Neural cell (in vitro differentiated cells): ENCODE measurements at regions not wholly inside any gene's neighbourhood (a gene's known extent, or its start where the extent isn't known, plus 50 kb on each side); places are given as distances from the start of the nearest gene placed in this dataset.

Experiments used
- H2AFZ ChIP-seq: fragments of 200-600, 300-800 bp; sonication (generic), shearing (Covaris generic); 2 replicates; pipeline ENCODE4 v1.6.0; 2014; ENCODE audit warnings: low read depth, mild to moderate bottlenecking, antibody characterized with exemption, low read length, moderate library complexity
- H3F3A ChIP-seq: fragments of 200-600 bp; shearing (Covaris generic); 2 replicates; pipeline ENCODE4 v1.6.1; 2016; ENCODE audit warnings: mild to moderate bottlenecking, moderate library complexity, mixed read lengths, antibody characterized with exemption, low read length; ENCODE audit not compliant: insufficient read depth, poor library complexity, severe bottlenecking
- H3K27ac ChIP-seq: fragments of 200-600, 300-800 bp; sonication (generic), shearing (Covaris generic); 2 replicates; pipeline ENCODE4 v1.5.1; 2014; ENCODE audit warnings: mild to moderate bottlenecking, low read length, moderate library complexity
- H3K27me3 ChIP-seq: fragments of 300-800, 200-600 bp; sonication (generic), shearing (Covaris generic); 2 replicates; pipeline ENCODE4 v1.6.0; 2014; ENCODE audit warnings: mild to moderate bottlenecking, low read depth, low read length, moderate library complexity; ENCODE audit not compliant: insufficient read depth
- H3K36me3 ChIP-seq: fragments of 300-800, 200-600 bp; sonication (generic), shearing (Covaris generic); 2 replicates; pipeline ENCODE4 v1.5.1; 2014; ENCODE audit warnings: mild to moderate bottlenecking, antibody characterized with exemption, low read length, moderate library complexity; ENCODE audit not compliant: insufficient read depth
- H3K4me2 ChIP-seq: fragments of 300-800, 200-600 bp; sonication (generic), shearing (Covaris generic); 2 replicates; pipeline ENCODE4 v1.6.0; 2014; ENCODE audit warnings: mild to moderate bottlenecking, low read length
- H3K4me3 ChIP-seq: fragments of 300-800, 200-600 bp; sonication (generic), shearing (Covaris generic); 2 replicates; pipeline ENCODE4 v1.5.1; 2014; ENCODE audit warnings: mild to moderate bottlenecking, low read length, moderate library complexity
- H3K79me2 ChIP-seq: fragments of 200-600 bp; shearing (Covaris generic); replicated peaks from 2 replicates; pipeline ENCODE4 v1.6.0; 2014; ENCODE audit warnings: mild to moderate bottlenecking, low read length, moderate library complexity; ENCODE audit not compliant: insufficient read depth
- H3K9ac ChIP-seq: fragments of 300-800, 200-600 bp; sonication (generic), shearing (Covaris generic); 2 replicates; pipeline ENCODE4 v1.6.1; 2016; ENCODE audit warnings: mild to moderate bottlenecking, low read length, mixed read lengths
- H3K9me2 ChIP-seq: fragments of 200-600 bp; shearing (Covaris generic); 2 replicates; pipeline ENCODE4 v1.6.1; 2016; ENCODE audit warnings: mild to moderate bottlenecking, low read length, mixed read lengths; ENCODE audit not compliant: insufficient read depth
- H3K9me3 ChIP-seq: fragments of 200-600, 300-800 bp; sonication (generic), shearing (Covaris generic); 2 replicates; pipeline ENCODE4 v1.6.1; 2016; ENCODE audit warnings: mild to moderate bottlenecking, mixed run types, low read length, moderate library complexity, mixed read lengths
- H4K20me1 ChIP-seq: fragments of 200-600 bp; shearing (Covaris generic); 2 replicates; pipeline ENCODE4 v1.6.1; 2016; ENCODE audit warnings: mild to moderate bottlenecking, mixed run types; ENCODE audit not compliant: insufficient read depth
- EP300 ChIP-seq: fragments of 450-650 bp; conservative IDR thresholded peaks from 2 replicates; pipeline ENCODE4 v1.6.1; 2014; ENCODE audit warnings: antibody characterized with exemption, mild to moderate bottlenecking, moderate library complexity; ENCODE audit not compliant: poor library complexity, severe bottlenecking
- EZH2 ChIP-seq: fragments of 200-600, 300-800 bp; shearing (Covaris generic), sonication (generic); IDR thresholded peaks from 2 replicates; pipeline ENCODE4 v1.6.1; 2014; ENCODE audit warnings: antibody characterized with exemption, low read length, borderline replicate concordance, mild to moderate bottlenecking; ENCODE audit not compliant: insufficient read depth, poor library complexity, severe bottlenecking
- MXI1 ChIP-seq: fragments of 450-650 bp; conservative IDR thresholded peaks from 2 replicates; pipeline ENCODE4 v1.6.1; 2014; ENCODE audit warnings: antibody characterized with exemption, mild to moderate bottlenecking; ENCODE audit not compliant: poor library complexity, severe bottlenecking
- POLR2AphosphoS5 ChIP-seq: IDR thresholded peaks from 2 replicates; pipeline ENCODE4 v1.6.1; 2012
- RAD21 ChIP-seq: fragments of 450-650 bp; conservative IDR thresholded peaks from 2 replicates; pipeline ENCODE4 v1.6.1; 2014; ENCODE audit warnings: antibody characterized with exemption, mild to moderate bottlenecking, moderate library complexity
- SMC3 ChIP-seq: fragments of 450-650 bp; conservative IDR thresholded peaks from 2 replicates; pipeline ENCODE4 v1.6.1; 2014; ENCODE audit warnings: antibody characterized with exemption, mild to moderate bottlenecking, moderate library complexity; ENCODE audit not compliant: poor library complexity
- TAF1 ChIP-seq: IDR thresholded peaks from 2 replicates; pipeline ENCODE4 v1.6.1; 2012; ENCODE audit warnings: low read depth
- TF ChIP-seq, protein P1 (sequence below): IDR thresholded peaks from 2 replicates; pipeline ENCODE4 v1.6.1; 2012; ENCODE audit warnings: borderline replicate concordance
- TF ChIP-seq, protein P2 (sequence below): fragments of 450-650 bp; IDR thresholded peaks from 2 replicates; pipeline ENCODE4 v1.5.1; 2014; ENCODE audit warnings: antibody characterized with exemption, mild to moderate bottlenecking, moderate library complexity; ENCODE audit not compliant: poor library complexity, severe bottlenecking

DNA sequence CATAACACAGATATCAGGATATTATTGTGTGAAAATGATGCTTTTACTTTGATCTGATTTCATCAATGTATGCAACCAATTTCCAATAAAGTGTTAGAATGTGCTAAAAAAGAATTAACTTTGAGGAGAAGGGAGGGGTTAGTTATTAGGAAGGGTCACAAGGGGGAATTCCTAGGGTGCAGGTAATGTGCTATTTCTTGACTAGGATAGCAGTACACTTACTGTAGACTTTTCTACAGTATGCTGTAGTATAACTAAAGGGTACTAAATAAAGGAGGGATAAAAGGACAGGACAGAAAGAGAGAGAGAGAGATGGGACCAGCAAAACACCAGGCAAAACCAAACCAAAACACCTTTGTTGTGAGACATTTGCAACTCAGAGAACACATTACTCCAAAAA is 121.4 kb upstream of the RAP1B start (continued):
- TF ChIP-seq EZH2 (no peak), TAF1 (no peak)

DNA sequence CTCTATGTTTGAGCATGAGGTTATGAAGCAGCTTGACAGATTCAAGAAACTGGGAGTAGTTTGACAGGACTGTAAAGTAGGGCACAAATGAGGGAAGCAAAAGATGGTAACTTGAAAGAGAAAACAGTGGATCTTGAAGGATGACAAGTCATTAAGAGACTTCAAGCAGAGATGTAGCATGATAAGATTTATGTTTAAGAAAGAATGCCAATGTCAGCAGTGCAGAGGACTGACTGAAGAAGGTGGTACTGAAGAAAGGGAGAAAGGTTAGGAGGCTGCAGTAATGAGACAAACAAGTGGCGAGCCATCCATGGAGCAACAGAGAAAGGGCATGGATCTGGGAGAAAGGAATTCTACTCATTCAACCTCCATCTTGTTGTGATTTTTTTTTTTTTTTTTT is 120.2 kb upstream of the RAP1B start:
- Histone ChIP-seq H3F3A (no peaks in the 10 kb centered on the region), H2AFZ (no peak overlapping the region), H3K27me3 (no peaks in the 10 kb centered on the region), H3K79me2 (no peaks in the 10 kb centered on the region), H4K20me1 (no peaks in the 10 kb centered on the region), H3K4me3 (no peak overlapping the region), H3K4me2 (no peak overlapping the region), H3K9me3 (no peaks in the 10 kb centered on the region), H3K9ac (no peak overlapping the region), H3K27ac (no peak overlapping the region), H3K9me2 (no peaks in the 10 kb centered on the region), H3K36me3 (no peaks in the 10 kb centered on the region)
- TF ChIP-seq, protein P1, sequence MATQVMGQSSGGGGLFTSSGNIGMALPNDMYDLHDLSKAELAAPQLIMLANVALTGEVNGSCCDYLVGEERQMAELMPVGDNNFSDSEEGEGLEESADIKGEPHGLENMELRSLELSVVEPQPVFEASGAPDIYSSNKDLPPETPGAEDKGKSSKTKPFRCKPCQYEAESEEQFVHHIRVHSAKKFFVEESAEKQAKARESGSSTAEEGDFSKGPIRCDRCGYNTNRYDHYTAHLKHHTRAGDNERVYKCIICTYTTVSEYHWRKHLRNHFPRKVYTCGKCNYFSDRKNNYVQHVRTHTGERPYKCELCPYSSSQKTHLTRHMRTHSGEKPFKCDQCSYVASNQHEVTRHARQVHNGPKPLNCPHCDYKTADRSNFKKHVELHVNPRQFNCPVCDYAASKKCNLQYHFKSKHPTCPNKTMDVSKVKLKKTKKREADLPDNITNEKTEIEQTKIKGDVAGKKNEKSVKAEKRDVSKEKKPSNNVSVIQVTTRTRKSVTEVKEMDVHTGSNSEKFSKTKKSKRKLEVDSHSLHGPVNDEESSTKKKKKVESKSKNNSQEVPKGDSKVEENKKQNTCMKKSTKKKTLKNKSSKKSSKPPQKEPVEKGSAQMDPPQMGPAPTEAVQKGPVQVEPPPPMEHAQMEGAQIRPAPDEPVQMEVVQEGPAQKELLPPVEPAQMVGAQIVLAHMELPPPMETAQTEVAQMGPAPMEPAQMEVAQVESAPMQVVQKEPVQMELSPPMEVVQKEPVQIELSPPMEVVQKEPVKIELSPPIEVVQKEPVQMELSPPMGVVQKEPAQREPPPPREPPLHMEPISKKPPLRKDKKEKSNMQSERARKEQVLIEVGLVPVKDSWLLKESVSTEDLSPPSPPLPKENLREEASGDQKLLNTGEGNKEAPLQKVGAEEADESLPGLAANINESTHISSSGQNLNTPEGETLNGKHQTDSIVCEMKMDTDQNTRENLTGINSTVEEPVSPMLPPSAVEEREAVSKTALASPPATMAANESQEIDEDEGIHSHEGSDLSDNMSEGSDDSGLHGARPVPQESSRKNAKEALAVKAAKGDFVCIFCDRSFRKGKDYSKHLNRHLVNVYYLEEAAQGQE: no peak
- peak; percentile 30 for TF ChIP-seq EP300
- no peak for TF ChIP-seq POLR2AphosphoS5
- no peak for TF ChIP-seq MXI1
- no peak for TF ChIP-seq EZH2

DNA sequence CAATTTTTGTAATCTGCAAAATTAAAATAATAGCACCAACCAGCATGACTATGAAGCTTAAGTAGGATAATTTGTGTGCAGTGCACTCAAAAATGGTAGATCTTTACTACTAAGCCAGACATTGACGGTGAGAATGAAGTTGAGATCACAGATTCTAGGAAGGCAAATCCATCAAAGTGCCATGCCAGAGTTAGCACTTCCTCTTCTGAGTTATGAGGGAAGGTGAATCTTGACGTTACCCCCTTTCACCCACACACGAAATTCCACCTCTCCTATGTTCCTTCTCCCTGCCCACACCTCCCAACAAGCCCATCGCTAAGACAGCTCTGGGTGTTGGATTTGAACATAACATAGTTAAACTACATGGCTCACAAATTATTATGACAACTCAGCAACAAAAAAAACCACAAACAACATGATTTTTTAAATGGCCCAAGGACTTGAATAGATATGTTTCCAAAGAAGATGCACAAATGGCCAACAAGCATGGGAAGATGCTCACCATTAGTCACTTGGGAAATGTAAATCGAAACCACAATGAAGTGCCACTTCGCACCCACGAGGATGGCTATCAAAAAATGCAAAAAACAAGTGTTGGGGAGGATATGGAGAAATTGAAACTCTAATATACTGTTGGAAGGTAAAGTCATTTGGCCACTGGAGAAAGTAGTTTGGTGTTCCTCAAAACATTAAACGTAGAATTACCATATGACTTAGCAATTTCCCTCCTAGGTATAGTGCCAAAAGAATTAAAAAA is 119.3 kb upstream of the RAP1B start:
- Histone ChIP-seq H3K36me3 (no peaks in the 10 kb centered on the region), H2AFZ (no peak overlapping the region), H4K20me1 (no peaks in the 10 kb centered on the region), H3K9me2 (no peaks in the 10 kb centered on the region), H3K27ac (no peak overlapping the region), H3F3A (no peaks in the 10 kb centered on the region), H3K9me3 (no peaks in the 10 kb centered on the region), H3K27me3 (no peaks in the 10 kb centered on the region), H3K79me2 (no peaks in the 10 kb centered on the region), H3K9ac (no peak overlapping the region), H3K4me2 (no peak overlapping the region), H3K4me3 (no peak overlapping the region)
- no peak for TF ChIP-seq POLR2AphosphoS5
- TF ChIP-seq, protein P1: no peak
- no peak for TF ChIP-seq TAF1
- TF ChIP-seq EP300: no peak
- TF ChIP-seq, protein P2, sequence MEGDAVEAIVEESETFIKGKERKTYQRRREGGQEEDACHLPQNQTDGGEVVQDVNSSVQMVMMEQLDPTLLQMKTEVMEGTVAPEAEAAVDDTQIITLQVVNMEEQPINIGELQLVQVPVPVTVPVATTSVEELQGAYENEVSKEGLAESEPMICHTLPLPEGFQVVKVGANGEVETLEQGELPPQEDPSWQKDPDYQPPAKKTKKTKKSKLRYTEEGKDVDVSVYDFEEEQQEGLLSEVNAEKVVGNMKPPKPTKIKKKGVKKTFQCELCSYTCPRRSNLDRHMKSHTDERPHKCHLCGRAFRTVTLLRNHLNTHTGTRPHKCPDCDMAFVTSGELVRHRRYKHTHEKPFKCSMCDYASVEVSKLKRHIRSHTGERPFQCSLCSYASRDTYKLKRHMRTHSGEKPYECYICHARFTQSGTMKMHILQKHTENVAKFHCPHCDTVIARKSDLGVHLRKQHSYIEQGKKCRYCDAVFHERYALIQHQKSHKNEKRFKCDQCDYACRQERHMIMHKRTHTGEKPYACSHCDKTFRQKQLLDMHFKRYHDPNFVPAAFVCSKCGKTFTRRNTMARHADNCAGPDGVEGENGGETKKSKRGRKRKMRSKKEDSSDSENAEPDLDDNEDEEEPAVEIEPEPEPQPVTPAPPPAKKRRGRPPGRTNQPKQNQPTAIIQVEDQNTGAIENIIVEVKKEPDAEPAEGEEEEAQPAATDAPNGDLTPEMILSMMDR: no peak
- TF ChIP-seq RAD21: no peak
- TF ChIP-seq MXI1: no peak
- TF ChIP-seq SMC3: no peak
- TF ChIP-seq EZH2: no peak
